ENCODE measurements at regions not wholly inside any gene's neighbourhood (a gene's known extent, or its start where the extent isn't known, plus 50 kb on each side); places are given as distances from the start of the nearest gene placed in this dataset.

DNA sequence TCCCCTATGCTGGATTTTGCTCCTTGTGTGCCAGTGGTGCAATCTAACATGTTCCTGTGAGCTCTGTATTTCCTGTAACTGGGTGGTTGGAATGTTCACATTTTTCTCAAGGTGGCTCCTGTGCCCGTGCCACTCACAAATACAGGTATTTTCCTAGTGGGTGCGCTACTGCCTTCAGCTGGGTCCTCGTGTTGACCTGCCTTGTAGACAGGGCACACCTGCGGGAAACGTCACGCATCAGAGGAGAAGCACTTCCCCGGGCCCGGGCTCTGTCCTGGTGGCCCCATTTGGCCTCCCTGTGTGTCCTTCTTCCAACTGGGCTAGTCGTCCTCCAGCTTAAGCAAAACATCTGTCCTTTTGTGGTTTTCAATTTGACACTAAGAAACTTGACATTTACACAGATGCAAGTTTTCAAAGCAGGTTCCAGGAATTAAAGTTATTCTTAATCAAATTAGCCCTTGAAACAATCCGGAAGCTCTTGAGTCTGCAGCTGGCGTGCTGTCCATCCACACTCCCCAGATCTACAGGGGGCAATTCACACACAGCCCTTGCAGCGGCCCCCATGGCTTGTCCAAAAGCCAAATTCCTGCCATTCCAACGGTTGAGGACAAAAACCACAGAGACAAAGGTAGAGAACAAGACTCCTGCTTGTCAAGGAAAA, 275.1 kb downstream of the CDC5L start:
- no peaks in the 10 kb centered on the region for H3K9me2 ChIP-seq (ENCODE audit: insufficient read depth, low read length)
- H3K4me1 ChIP-seq (ENCODE audit: insufficient read depth, low read length, poor library complexity, severe bottlenecking) = peaks cover 6% of the 10 kb centered on the region
- H3K9me3 ChIP-seq (ENCODE audit: low read length) = no peaks in the 10 kb centered on the region
- H3K4me3 ChIP-seq (ENCODE audit: low read depth, low read length, poor library complexity, severe bottlenecking) = no peak overlapping the region
- BruUV-seq (replicated peaks) = no TSS peak
- H3K27ac ChIP-seq (ENCODE audit: low read depth, low read length, poor library complexity, severe bottlenecking) = no peak overlapping the region
- DNase-seq (ENCODE audit: low spot score) = peak; percentile 13
- H4K20me1 ChIP-seq (ENCODE audit: insufficient read depth, low read length) = no peaks in the 10 kb centered on the region
- ChIA-PET POLR2A (no interaction called here), CTCF (ENCODE audit: unreplicated experiment) (no interaction called here)
- intact Hi-C loops (cut with micrococcal nuclease; ENCODE audit: unreplicated experiment) = no loop called here
- no peaks in the 10 kb centered on the region for H3K36me3 ChIP-seq (ENCODE audit: insufficient read depth, low read length)
- TF ChIP-seq, protein P1, sequence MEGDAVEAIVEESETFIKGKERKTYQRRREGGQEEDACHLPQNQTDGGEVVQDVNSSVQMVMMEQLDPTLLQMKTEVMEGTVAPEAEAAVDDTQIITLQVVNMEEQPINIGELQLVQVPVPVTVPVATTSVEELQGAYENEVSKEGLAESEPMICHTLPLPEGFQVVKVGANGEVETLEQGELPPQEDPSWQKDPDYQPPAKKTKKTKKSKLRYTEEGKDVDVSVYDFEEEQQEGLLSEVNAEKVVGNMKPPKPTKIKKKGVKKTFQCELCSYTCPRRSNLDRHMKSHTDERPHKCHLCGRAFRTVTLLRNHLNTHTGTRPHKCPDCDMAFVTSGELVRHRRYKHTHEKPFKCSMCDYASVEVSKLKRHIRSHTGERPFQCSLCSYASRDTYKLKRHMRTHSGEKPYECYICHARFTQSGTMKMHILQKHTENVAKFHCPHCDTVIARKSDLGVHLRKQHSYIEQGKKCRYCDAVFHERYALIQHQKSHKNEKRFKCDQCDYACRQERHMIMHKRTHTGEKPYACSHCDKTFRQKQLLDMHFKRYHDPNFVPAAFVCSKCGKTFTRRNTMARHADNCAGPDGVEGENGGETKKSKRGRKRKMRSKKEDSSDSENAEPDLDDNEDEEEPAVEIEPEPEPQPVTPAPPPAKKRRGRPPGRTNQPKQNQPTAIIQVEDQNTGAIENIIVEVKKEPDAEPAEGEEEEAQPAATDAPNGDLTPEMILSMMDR (conservative IDR thresholded peaks at IDR 0.05; ENCODE audit: low read length) = no peak
- no peak for TF ChIP-seq EZH2phosphoT487 (IDR thresholded peaks at IDR 0.05; ENCODE audit: borderline replicate concordance, low read depth, low read length)
- H2AFZ ChIP-seq (ENCODE audit: low read length) = no peak overlapping the region
- H3K4me2 ChIP-seq (ENCODE audit: low read length) = no peak overlapping the region
- H3K79me2 ChIP-seq (ENCODE audit: insufficient read depth, low read depth, low read length) = no peaks in the 10 kb centered on the region

DNA sequence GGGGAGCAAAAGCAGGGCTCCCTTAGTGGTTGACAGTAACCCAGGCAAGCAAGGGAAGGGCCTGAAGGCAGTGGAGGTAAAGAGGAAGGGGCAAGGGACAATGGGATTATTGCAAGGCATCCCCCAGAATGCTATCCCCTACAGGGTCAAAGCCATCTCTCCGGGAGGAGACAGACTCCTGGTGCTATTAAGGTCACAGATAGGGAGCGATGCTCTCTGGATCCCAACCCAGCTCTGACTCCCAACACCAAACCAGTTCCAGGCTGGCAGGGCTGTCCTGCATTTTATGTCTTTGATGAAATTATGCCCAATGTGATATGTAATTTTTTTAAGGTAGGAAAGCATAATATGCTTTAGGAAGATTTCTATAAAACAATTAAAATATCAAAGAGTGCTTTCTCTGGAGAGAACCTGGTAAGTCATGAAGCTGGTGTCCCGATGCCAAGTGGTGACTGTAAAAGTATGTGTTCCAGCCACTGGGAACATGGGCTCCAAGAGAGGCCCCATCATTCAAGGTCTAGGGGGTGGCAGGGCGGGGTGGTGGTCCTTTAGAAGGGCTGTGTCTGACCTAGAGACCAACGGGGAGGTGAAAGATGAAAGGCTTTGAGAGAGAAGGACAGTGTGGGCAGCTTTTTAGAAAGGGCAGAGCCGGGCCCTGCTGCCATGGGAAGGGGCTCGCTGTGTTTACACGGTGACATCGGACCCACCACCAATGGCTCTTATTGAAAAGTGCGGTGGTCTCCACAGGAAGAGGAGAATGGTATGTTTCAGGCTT, 276.5 kb downstream of the CDC5L start:
- BruUV-seq (replicated peaks) = no TSS peak
- ChIA-PET CTCF (ENCODE audit: unreplicated experiment) (no interaction called here), POLR2A (interaction anchor here (0.6 kb wide), 1 partner anchor 859 kb away, joined by 3 read pairs; no protein-coding TSS in a partner anchor)
- H3K79me2 ChIP-seq (ENCODE audit: insufficient read depth, low read depth, low read length) = no peaks in the 10 kb centered on the region
- no peak overlapping the region for H2AFZ ChIP-seq (ENCODE audit: low read length)
- H3K9me3 ChIP-seq (ENCODE audit: low read length) = no peaks in the 10 kb centered on the region
- H3K4me1 ChIP-seq (ENCODE audit: insufficient read depth, low read length, poor library complexity, severe bottlenecking) = peaks cover 6% of the 10 kb centered on the region
- no peak overlapping the region for H3K27ac ChIP-seq (ENCODE audit: low read depth, low read length, poor library complexity, severe bottlenecking)
- H4K20me1 ChIP-seq (ENCODE audit: insufficient read depth, low read length) = no peaks in the 10 kb centered on the region
- intact Hi-C loops (cut with micrococcal nuclease; ENCODE audit: unreplicated experiment) = no loop called here
- no peak overlapping the region for H3K4me3 ChIP-seq (ENCODE audit: low read depth, low read length, poor library complexity, severe bottlenecking)
- no peaks in the 10 kb centered on the region for H3K36me3 ChIP-seq (ENCODE audit: insufficient read depth, low read length)
- no peak for DNase-seq (ENCODE audit: low spot score)
- H3K9me2 ChIP-seq (ENCODE audit: insufficient read depth, low read length) = no peaks in the 10 kb centered on the region
- H3K4me2 ChIP-seq (ENCODE audit: low read length) = no peak overlapping the region
- TF ChIP-seq, protein P1 (conservative IDR thresholded peaks at IDR 0.05; ENCODE audit: low read length) = no peak
- TF ChIP-seq EZH2phosphoT487 (IDR thresholded peaks at IDR 0.05; ENCODE audit: borderline replicate concordance, low read depth, low read length) = no peak

DNA sequence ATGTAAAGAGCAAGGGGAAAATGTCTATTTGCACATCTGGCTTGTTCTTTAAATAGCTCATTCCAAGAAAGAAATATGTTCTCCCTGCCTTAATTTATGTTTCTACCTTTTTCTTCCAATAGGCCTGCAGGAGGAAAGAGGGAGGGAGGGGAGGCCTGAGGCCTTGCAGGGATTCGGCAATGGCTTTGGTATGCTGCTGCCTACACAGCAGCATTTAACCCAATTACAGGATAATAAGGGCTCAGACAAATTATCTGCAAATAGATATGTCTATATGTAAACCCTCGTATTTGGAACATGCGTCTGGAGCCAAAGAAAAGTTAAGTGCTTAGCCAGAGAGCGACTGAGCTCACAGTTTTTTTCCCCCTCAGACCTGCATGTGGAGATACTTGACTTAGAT, 277.2 kb downstream of the CDC5L start:
- H2AFZ ChIP-seq (ENCODE audit: low read length) = no peak overlapping the region
- peaks cover 6% of the 10 kb centered on the region for H3K4me1 ChIP-seq (ENCODE audit: insufficient read depth, low read length, poor library complexity, severe bottlenecking)
- intact Hi-C loops (cut with micrococcal nuclease; ENCODE audit: unreplicated experiment) = no loop called here
- no peak overlapping the region for H3K4me3 ChIP-seq (ENCODE audit: low read depth, low read length, poor library complexity, severe bottlenecking)
- H3K79me2 ChIP-seq (ENCODE audit: insufficient read depth, low read depth, low read length) = no peaks in the 10 kb centered on the region
- no TSS peak for BruUV-seq (replicated peaks)
- no peaks in the 10 kb centered on the region for H3K9me3 ChIP-seq (ENCODE audit: low read length)
- no peak overlapping the region for H3K4me2 ChIP-seq (ENCODE audit: low read length)
- H4K20me1 ChIP-seq (ENCODE audit: insufficient read depth, low read length) = no peaks in the 10 kb centered on the region
- ChIA-PET CTCF (ENCODE audit: unreplicated experiment) (no interaction called here), POLR2A (interaction anchor here (0.6 kb wide), 1 partner anchor 858 kb away, joined by 3 read pairs; no protein-coding TSS in a partner anchor)
- no peak for DNase-seq (ENCODE audit: low spot score)
- TF ChIP-seq EZH2phosphoT487 (IDR thresholded peaks at IDR 0.05; ENCODE audit: borderline replicate concordance, low read depth, low read length) = no peak
- TF ChIP-seq, protein P1 (conservative IDR thresholded peaks at IDR 0.05; ENCODE audit: low read length) = no peak
- no peak overlapping the region for H3K27ac ChIP-seq (ENCODE audit: low read depth, low read length, poor library complexity, severe bottlenecking)
- no peaks in the 10 kb centered on the region for H3K36me3 ChIP-seq (ENCODE audit: insufficient read depth, low read length)
- no peaks in the 10 kb centered on the region for H3K9me2 ChIP-seq (ENCODE audit: insufficient read depth, low read length)
